ENCODE measurements at regions not wholly inside any gene's neighbourhood (a gene's known extent, or its start where the extent isn't known, plus 50 kb on each side); places are given as distances from the start of the nearest gene placed in this dataset.

DNA sequence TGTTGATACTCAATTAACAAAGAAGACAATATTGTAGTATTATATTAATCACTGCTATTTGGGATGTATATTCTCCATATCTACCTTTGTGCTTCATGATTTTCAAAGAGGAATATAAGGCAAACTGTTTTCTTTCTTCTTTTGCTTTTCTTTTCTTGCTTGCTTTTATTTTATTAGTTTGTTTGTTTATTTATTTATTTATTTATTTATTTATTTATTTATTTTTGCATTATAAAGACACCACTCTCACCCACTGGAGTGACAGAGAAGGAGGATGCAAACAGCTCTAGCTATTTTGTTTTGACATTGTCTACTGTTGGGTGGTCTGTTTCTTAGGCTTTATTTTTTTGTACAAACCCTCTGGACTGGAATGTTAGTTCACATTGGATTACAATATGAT, 1352.7 kb downstream of the HACE1 start:
- TF ChIP-seq, protein P1, sequence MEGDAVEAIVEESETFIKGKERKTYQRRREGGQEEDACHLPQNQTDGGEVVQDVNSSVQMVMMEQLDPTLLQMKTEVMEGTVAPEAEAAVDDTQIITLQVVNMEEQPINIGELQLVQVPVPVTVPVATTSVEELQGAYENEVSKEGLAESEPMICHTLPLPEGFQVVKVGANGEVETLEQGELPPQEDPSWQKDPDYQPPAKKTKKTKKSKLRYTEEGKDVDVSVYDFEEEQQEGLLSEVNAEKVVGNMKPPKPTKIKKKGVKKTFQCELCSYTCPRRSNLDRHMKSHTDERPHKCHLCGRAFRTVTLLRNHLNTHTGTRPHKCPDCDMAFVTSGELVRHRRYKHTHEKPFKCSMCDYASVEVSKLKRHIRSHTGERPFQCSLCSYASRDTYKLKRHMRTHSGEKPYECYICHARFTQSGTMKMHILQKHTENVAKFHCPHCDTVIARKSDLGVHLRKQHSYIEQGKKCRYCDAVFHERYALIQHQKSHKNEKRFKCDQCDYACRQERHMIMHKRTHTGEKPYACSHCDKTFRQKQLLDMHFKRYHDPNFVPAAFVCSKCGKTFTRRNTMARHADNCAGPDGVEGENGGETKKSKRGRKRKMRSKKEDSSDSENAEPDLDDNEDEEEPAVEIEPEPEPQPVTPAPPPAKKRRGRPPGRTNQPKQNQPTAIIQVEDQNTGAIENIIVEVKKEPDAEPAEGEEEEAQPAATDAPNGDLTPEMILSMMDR (IDR thresholded peaks at IDR 0.05): no peak
- TF ChIP-seq, protein P2, sequence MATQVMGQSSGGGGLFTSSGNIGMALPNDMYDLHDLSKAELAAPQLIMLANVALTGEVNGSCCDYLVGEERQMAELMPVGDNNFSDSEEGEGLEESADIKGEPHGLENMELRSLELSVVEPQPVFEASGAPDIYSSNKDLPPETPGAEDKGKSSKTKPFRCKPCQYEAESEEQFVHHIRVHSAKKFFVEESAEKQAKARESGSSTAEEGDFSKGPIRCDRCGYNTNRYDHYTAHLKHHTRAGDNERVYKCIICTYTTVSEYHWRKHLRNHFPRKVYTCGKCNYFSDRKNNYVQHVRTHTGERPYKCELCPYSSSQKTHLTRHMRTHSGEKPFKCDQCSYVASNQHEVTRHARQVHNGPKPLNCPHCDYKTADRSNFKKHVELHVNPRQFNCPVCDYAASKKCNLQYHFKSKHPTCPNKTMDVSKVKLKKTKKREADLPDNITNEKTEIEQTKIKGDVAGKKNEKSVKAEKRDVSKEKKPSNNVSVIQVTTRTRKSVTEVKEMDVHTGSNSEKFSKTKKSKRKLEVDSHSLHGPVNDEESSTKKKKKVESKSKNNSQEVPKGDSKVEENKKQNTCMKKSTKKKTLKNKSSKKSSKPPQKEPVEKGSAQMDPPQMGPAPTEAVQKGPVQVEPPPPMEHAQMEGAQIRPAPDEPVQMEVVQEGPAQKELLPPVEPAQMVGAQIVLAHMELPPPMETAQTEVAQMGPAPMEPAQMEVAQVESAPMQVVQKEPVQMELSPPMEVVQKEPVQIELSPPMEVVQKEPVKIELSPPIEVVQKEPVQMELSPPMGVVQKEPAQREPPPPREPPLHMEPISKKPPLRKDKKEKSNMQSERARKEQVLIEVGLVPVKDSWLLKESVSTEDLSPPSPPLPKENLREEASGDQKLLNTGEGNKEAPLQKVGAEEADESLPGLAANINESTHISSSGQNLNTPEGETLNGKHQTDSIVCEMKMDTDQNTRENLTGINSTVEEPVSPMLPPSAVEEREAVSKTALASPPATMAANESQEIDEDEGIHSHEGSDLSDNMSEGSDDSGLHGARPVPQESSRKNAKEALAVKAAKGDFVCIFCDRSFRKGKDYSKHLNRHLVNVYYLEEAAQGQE (IDR thresholded peaks at IDR 0.05; ENCODE audit: insufficient read depth in 1 of 2, low read depth in 2 of 2, low read length in 1 of 2): no peak
- no peak for TF ChIP-seq POLR2AphosphoS5 (IDR thresholded peaks at IDR 0.05; ENCODE audit: low read depth, low read length)
- TF ChIP-seq SIN3A (IDR thresholded peaks at IDR 0.05; ENCODE audit: borderline replicate concordance, insufficient read depth, low read depth, low read length): no peak

All from Panc1 (cell line).